ENCODE measurements at regions not wholly inside any gene's neighbourhood (a gene's known extent, or its start where the extent isn't known, plus 50 kb on each side); places are given as distances from the start of the nearest gene placed in this dataset.

DNA sequence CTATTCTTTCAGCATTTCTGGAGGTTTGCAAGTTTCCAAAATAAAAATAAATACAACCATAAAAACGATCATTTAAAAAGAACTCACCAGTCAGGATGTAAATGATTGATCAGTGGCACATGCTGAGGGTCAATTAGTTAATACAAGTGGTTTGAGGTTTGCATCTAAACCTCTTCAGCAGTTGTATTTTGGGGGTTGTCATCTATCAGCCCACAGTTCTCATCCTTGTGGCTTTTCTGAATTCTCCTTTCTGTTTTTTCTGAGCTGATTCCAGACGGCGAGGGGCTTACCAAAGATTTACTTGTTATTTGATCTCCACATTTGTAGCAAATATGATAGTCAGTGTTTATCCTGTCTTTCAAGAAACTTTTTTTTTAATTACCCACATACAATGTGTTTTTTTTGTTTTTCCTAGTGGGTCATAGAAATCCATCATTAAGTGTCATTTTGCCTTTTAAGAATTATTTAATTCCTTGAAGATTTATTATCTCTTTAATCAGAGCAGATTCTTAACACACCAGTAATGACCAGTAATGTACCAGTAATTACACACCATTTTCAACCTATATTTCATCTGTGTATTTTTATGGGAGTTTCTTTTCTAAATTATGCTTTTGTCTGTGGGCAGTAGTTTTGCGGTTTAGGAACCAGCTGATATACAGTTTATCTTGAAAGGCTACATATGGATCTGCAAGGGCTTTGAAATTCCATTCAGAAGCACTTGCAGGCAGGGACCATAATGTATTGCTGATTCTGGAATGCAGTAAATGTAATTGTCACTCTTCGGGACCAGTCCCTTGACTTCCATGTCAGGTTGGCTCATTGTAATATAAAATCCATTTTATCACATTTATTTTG lies 56.3 kb upstream of the DAAM1 start:
- no peak for FAIRE-seq
- TF ChIP-seq, protein P1, sequence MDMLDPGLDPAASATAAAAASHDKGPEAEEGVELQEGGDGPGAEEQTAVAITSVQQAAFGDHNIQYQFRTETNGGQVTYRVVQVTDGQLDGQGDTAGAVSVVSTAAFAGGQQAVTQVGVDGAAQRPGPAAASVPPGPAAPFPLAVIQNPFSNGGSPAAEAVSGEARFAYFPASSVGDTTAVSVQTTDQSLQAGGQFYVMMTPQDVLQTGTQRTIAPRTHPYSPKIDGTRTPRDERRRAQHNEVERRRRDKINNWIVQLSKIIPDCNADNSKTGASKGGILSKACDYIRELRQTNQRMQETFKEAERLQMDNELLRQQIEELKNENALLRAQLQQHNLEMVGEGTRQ (IDR thresholded peaks at IDR 0.05; ENCODE audit: low read length) = no peak
- TF ChIP-seq ZNF274 (IDR thresholded peaks at IDR 0.05; ENCODE audit: borderline replicate concordance, extremely low read depth, low read length) = no peak
- no peak for TF ChIP-seq RNF2 (IDR thresholded peaks at IDR 0.05; ENCODE audit: borderline replicate concordance, low read depth, low read length, missing control alignments, poor library complexity, severe bottlenecking)
- TF ChIP-seq, protein P2, sequence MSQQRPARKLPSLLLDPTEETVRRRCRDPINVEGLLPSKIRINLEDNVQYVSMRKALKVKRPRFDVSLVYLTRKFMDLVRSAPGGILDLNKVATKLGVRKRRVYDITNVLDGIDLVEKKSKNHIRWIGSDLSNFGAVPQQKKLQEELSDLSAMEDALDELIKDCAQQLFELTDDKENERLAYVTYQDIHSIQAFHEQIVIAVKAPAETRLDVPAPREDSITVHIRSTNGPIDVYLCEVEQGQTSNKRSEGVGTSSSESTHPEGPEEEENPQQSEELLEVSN (IDR thresholded peaks at IDR 0.05) = no peak
- TF ChIP-seq SIRT6 (IDR thresholded peaks at IDR 0.05; ENCODE audit: low read length) = no peak
- TF ChIP-seq CHD2 (IDR thresholded peaks at IDR 0.05; ENCODE audit: low read length) = no peak
- TF ChIP-seq SAP30 (IDR thresholded peaks at IDR 0.05; ENCODE audit: insufficient read depth, insufficient replicate concordance, low read length) = no peak
- TF ChIP-seq EZH2 (IDR thresholded peaks at IDR 0.05; ENCODE audit: low read depth, low read length, severe bottlenecking) = no peak
- no peak for TF ChIP-seq EGR1 (IDR thresholded peaks at IDR 0.05; ENCODE audit: borderline replicate concordance, low read depth, low read length)
- TF ChIP-seq GABPA (IDR thresholded peaks at IDR 0.05; ENCODE audit: borderline replicate concordance, insufficient read depth, low read length) = no peak

More for the DNA sequence above, 56.3 kb upstream of the DAAM1 start:
- POLR2A ChIA-PET (ENCODE audit: partially characterized antibody) = no interaction called here
- H3K79me1 ChIP-seq (ENCODE audit: low read depth, low read length) = no peaks in the 10 kb centered on the region
- no peak overlapping the region for H4K8ac ChIP-seq (ENCODE audit: extremely low read depth, insufficient read depth, low read length)
- H3K4me3 ChIP-seq (ENCODE audit: extremely low read depth in 1 of 4, insufficient read depth in 2 of 4, low read depth in 3 of 4, low read length in 4 of 4) = no peak overlapping the region
- CTCF ChIA-PET (ENCODE audit: partially characterized antibody) = interaction anchor here (0.7 to 2.4 kb wide), 8 partner anchors 18 to 375 kb away, joined by 3 to 8 read pairs (median 3); no protein-coding TSS in a partner anchor
- no peak overlapping the region for H4K5ac ChIP-seq (ENCODE audit: insufficient read length, low read depth, low read length)
- H4K91ac ChIP-seq (replicated peaks; ENCODE audit: insufficient read length, low read length) = no peak overlapping the region
- no peak overlapping the region for H3K27ac ChIP-seq (ENCODE audit: low read depth, low read length)
- H2AK5ac ChIP-seq (ENCODE audit: low read depth, low read length) = no peak overlapping the region
- no peak overlapping the region for H2BK12ac ChIP-seq (ENCODE audit: low read depth, low read length)
- H2BK5ac ChIP-seq (ENCODE audit: low read depth, low read length) = no peak overlapping the region
- H3K27me3 ChIP-seq (replicated peaks in 1 of 4; ENCODE audit: control insufficient read depth in 3 of 4, extremely low read depth in 1 of 4, insufficient read depth in 3 of 4, low read length in 3 of 4) = no peaks in the 10 kb centered on the region
- H4K20me1 ChIP-seq (replicated peaks in 1 of 2; ENCODE audit: control insufficient read depth in 1 of 2, insufficient read depth in 2 of 2, low read length in 2 of 2) = no peaks in the 10 kb centered on the region
- 82% methylated on average over 5 of the region's 5 CpGs; no CpG with 5 or more reads in 1 of the 2 experiments for WGBS, 2 experiments (ENCODE audit: extremely low coverage in 1 of 2, insufficient coverage in 1 of 2, insufficient read length in 1 of 2, insufficient replicate concordance in 2 of 2, low coverage in 1 of 2, low lambda C conversion rate in 2 of 2, missing lambda C conversion rate in 1 of 2)
- no peaks in the 10 kb centered on the region for H3K23me2 ChIP-seq (ENCODE audit: low read depth, low read length)
- H3K18ac ChIP-seq (ENCODE audit: extremely low read depth, low read length) = no peak overlapping the region
- H3K79me2 ChIP-seq (ENCODE audit: control insufficient read depth in 1 of 2, insufficient read depth in 2 of 2, low read length in 2 of 2) = no peaks in the 10 kb centered on the region
- no peak overlapping the region for H2BK15ac ChIP-seq (ENCODE audit: low read length)
- no peak overlapping the region for H3K4me2 ChIP-seq (ENCODE audit: insufficient read depth in 1 of 2, low read depth in 2 of 2, low read length in 2 of 2)
- no peaks in the 10 kb centered on the region for H3K9me3 ChIP-seq (ENCODE audit: insufficient read depth in 2 of 2, low read depth in 1 of 2, low read length in 1 of 2)
- H3K9ac ChIP-seq (replicated peaks in 1 of 4; ENCODE audit: extremely low read depth in 1 of 4, low read depth in 3 of 4, low read length in 3 of 4) = no peak overlapping the region
- no peaks in the 10 kb centered on the region for H3K4me1 ChIP-seq (replicated peaks in 1 of 4; ENCODE audit: control insufficient read depth in 3 of 4, insufficient read depth in 4 of 4, low read length in 3 of 4)
- H3K56ac ChIP-seq (replicated peaks; ENCODE audit: insufficient read length, low read depth, low read length) = no peak overlapping the region
- H3K23ac ChIP-seq (ENCODE audit: insufficient read length) = no peak overlapping the region
- DNase-seq (ENCODE audit: low read depth in 1 of 2, low spot score in 2 of 2) = no peak
- H3K36me3 ChIP-seq (ENCODE audit: control insufficient read depth in 2 of 4, insufficient read depth in 4 of 4, low read length in 3 of 4) = no peaks in the 10 kb centered on the region
- no peak overlapping the region for H3K14ac ChIP-seq (ENCODE audit: insufficient read length)
- H2BK120ac ChIP-seq (replicated peaks; ENCODE audit: low read depth, low read length) = no peak overlapping the region
- no peak overlapping the region for H3K4ac ChIP-seq (replicated peaks; ENCODE audit: insufficient read length, low read depth, low read length)
- no peak overlapping the region for H2BK20ac ChIP-seq (ENCODE audit: low read length)
- H2AFZ ChIP-seq (ENCODE audit: low read length) = no peak overlapping the region
